CD4-positive, CD25-positive, alpha-beta regulatory T cell (primary cell): ENCODE measurements at regions not wholly inside any gene's neighbourhood (a gene's known extent, or its start where the extent isn't known, plus 50 kb on each side); places are given as distances from the start of the nearest gene placed in this dataset.
"Not testable (repeated sequence)": the region's sequence is repeated elsewhere in the genome, so short reads cannot be mapped to it uniquely, and the experiment has no call there.

ENCODE experiments used
- ATAC-seq, 2 donors: fragments of 150-1000 bp; cut with Tn5 transposase; one replicate each; pipeline ENCODE4 v1.10.0; 2021; ENCODE audit warnings: low read depth in 2 of 2, moderate number of reproducible peaks in 2 of 2, moderate library complexity in 1 of 2
- DNase-seq, 3 donors: peaks; one replicate each; pipeline versions ENCODE4 v3.0.0 to v3.0.0-alpha.2; 2012 to 2022; ENCODE audit warnings: mixed read lengths in 1 of 3
- H3K27ac ChIP-seq: one replicate; pipeline ENCODE4 v1.7.0; 2013; ENCODE audit warnings: mild to moderate bottlenecking, low read length; ENCODE audit not compliant: insufficient read depth, poor library complexity, severe bottlenecking
- H3K27me3 ChIP-seq: one replicate; pipeline ENCODE4 v1.7.0; 2013; ENCODE audit warnings: low read length; ENCODE audit not compliant: control insufficient read depth, insufficient read depth
- H3K36me3 ChIP-seq: one replicate; pipeline ENCODE4 v1.7.0; 2013; ENCODE audit warnings: mild to moderate bottlenecking, low read length, moderate library complexity; ENCODE audit not compliant: control insufficient read depth, insufficient read depth
- H3K4me1 ChIP-seq: 2 replicates; pipeline ENCODE4 v1.7.0; 2013; ENCODE audit warnings: mild to moderate bottlenecking, low read length; ENCODE audit not compliant: insufficient read depth, control insufficient read depth, poor library complexity, severe bottlenecking
- H3K4me3 ChIP-seq: one replicate; pipeline ENCODE4 v1.7.0; 2013; ENCODE audit warnings: low read depth, mild to moderate bottlenecking, low read length, moderate library complexity
- H3K9me3 ChIP-seq, 2 experiments: 1 replicate in 1 of 2; 2 replicates in 1 of 2; pipeline ENCODE4 v1.7.0; 2013; ENCODE audit warnings: low read length in 2 of 2, mild to moderate bottlenecking in 1 of 2, moderate library complexity in 1 of 2; ENCODE audit not compliant: control insufficient read depth in 2 of 2
- H3K27ac Mint-ChIP-seq, 3 donors: one replicate each; pipeline ENCODE4 v1.8.0; 2020 to 2022; ENCODE audit warnings: mild to moderate bottlenecking in 3 of 3, mixed read lengths in 3 of 3, moderate library complexity in 2 of 3
- H3K27me3 Mint-ChIP-seq: one replicate; pipeline ENCODE4 v1.8.0; 2022; ENCODE audit warnings: mild to moderate bottlenecking, mixed read lengths
- H3K36me3 Mint-ChIP-seq: one replicate; pipeline ENCODE4 v1.8.0; 2020; ENCODE audit warnings: mixed read lengths
- H3K4me1 Mint-ChIP-seq, 4 donors: one replicate each; pipeline ENCODE4 v1.8.0; 2020 to 2022; ENCODE audit warnings: mixed read lengths in 4 of 4, mild to moderate bottlenecking in 1 of 4
- H3K4me3 Mint-ChIP-seq, 4 donors: one replicate each; pipeline ENCODE4 v1.8.0; 2020 to 2022; ENCODE audit warnings: mild to moderate bottlenecking in 4 of 4, mixed read lengths in 4 of 4, moderate library complexity in 3 of 4
- H3K9me3 Mint-ChIP-seq, 7 donors: one replicate each; pipeline ENCODE4 v1.8.0; 2020 to 2022; ENCODE audit warnings: mixed read lengths in 7 of 7, mild to moderate bottlenecking in 3 of 7, moderate library complexity in 2 of 7

DNA sequence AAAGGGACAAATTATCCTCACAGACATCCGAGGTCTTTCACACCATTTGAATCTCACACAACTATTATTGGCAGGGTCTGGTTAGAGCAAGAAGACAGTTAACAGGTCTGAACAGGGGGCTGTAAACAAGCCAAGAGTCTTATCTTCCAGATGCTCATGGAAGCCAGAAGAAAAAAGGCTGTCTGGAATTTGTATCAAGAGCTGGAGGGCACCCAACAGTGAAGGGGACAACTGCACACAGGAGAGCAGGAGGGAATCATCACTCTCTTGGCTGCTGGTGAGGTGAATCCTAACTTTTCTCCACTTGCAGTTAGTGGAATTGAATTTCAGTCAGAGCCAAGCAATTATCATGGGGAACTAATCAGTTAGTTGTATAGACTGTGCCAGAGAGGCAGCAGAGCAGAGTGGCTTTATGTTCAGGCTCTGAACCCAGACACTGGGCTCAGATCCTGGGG is 880.2 kb upstream of the AUTS2 start:
- no peak overlapping the region for H3K4me3 ChIP-seq
- no peaks in the 10 kb centered on the region for H3K4me1 Mint-ChIP-seq
- no peaks in the 10 kb centered on the region for H3K36me3 ChIP-seq
- no peaks in the 10 kb centered on the region for H3K36me3 Mint-ChIP-seq
- H3K27ac Mint-ChIP-seq = no peak overlapping the region
- H3K27ac ChIP-seq = no peak overlapping the region
- DNase-seq (no peak), ATAC-seq (no peak)
- no peaks in the 10 kb centered on the region for H3K27me3 Mint-ChIP-seq
- H3K27me3 ChIP-seq = no peaks in the 10 kb centered on the region
- H3K4me3 Mint-ChIP-seq = no peak overlapping the region
- H3K9me3 Mint-ChIP-seq = peaks cover 1 to 9% (median 7%) of the 10 kb centered on the region in 7 donors
- H3K4me1 ChIP-seq = no peaks in the 10 kb centered on the region
- peaks cover 0 to 5% of the 10 kb centered on the region in 2 experiments for H3K9me3 ChIP-seq

DNA sequence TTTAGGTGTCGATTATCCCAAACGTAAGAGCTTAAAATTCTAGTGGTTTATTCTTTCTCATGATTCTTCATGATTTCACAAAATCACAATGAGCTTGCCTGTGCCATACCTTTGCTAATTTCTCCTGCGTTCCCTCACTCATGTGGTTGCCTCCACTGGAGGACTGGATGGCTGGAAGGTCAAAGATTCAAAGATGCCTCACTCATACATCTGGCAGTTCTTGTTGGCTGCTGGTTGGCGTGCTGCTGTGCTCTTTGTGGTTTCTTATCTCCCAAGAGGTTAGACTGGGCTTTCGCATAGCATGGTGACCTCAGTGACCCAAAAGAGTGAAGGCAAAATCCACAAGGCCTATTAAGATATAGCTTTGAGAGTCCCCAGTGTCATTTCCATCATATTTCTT is 877.6 kb upstream of the AUTS2 start:
- Histone ChIP-seq H3K4me1 (no peaks in the 10 kb centered on the region), H3K27me3 (no peaks in the 10 kb centered on the region), H3K27ac (no peak overlapping the region), H3K36me3 (no peaks in the 10 kb centered on the region), H3K4me3 (no peak overlapping the region), H3K9me3 (peaks cover 0 to 5% of the 10 kb centered on the region in 2 experiments)
- Mint-ChIP-seq H3K9me3 (peaks cover 1 to 9% (median 5%) of the 10 kb centered on the region in 7 donors), H3K4me1 (no peaks in the 10 kb centered on the region), H3K27me3 (no peaks in the 10 kb centered on the region), H3K4me3 (no peak overlapping the region), H3K36me3 (no peaks in the 10 kb centered on the region), H3K27ac (no peak overlapping the region)
- no peak for ATAC-seq
- no peak for DNase-seq

DNA sequence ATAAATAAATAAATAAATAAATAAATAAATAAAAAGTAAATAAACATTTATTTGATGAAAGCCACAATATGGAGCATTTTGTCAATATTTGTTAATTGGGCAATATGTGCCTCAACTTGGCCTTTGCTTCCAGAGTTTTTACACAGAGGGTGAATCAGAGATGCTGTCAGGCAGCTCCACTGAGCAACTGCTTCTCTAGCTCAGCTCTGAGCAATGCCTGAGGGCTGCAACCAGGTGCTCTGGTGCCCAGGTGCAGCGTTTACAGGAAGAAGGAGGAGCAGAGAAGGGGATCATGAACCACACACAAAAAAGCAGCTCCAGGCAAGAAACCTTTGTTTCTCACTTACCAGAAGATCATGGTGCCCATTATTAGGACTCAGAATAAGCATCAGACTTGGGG is 876.2 kb upstream of the AUTS2 start:
- Histone ChIP-seq H3K4me3 (no peak overlapping the region), H3K4me1 (no peaks in the 10 kb centered on the region), H3K27me3 (no peaks in the 10 kb centered on the region), H3K27ac (no peak overlapping the region), H3K36me3 (no peaks in the 10 kb centered on the region), H3K9me3 (peaks cover 0 to 5% of the 10 kb centered on the region in 2 experiments)
- no peaks in the 10 kb centered on the region for H3K27me3 Mint-ChIP-seq
- H3K4me1 Mint-ChIP-seq = no peaks in the 10 kb centered on the region
- H3K36me3 Mint-ChIP-seq = no peaks in the 10 kb centered on the region
- no peak overlapping the region for H3K27ac Mint-ChIP-seq
- H3K9me3 Mint-ChIP-seq = peaks cover 1 to 18% (median 5%) of the 10 kb centered on the region in 7 donors
- ATAC-seq (no peak), DNase-seq (no peak)
- no peak overlapping the region for H3K4me3 Mint-ChIP-seq

DNA sequence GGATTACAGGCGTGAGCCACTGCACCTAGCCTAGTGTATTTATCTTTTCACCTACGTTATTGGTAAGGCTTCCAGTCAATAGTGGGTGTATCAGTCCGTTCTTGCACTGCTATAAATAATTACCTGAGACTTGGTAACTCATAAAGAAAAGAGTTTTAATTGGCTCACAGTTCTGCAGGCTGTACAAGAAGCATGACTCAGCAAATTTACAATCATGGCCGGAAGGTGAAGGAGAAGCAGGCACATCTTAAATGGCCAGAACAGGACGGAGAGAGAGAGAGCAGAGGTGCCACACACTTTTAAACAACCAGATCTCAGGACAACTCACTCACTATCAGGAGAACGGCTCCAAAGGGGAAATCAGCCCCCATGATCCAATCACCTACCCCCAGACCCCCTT is 873.3 kb upstream of the AUTS2 start:
- Histone ChIP-seq H3K4me3 (no peak overlapping the region), H3K27me3 (no peaks in the 10 kb centered on the region), H3K36me3 (no peaks in the 10 kb centered on the region), H3K9me3 (peaks cover 0 to 5% of the 10 kb centered on the region in 2 experiments), H3K4me1 (no peaks in the 10 kb centered on the region), H3K27ac (no peak overlapping the region)
- DNase-seq (no peak), ATAC-seq (no peak)
- no peak overlapping the region for H3K4me3 Mint-ChIP-seq
- H3K4me1 Mint-ChIP-seq = no peaks in the 10 kb centered on the region
- H3K9me3 Mint-ChIP-seq = peaks cover 0 to 25% (median 3%) of the 10 kb centered on the region in 7 donors
- H3K27me3 Mint-ChIP-seq = no peaks in the 10 kb centered on the region
- no peaks in the 10 kb centered on the region for H3K36me3 Mint-ChIP-seq
- H3K27ac Mint-ChIP-seq = no peak overlapping the region

DNA sequence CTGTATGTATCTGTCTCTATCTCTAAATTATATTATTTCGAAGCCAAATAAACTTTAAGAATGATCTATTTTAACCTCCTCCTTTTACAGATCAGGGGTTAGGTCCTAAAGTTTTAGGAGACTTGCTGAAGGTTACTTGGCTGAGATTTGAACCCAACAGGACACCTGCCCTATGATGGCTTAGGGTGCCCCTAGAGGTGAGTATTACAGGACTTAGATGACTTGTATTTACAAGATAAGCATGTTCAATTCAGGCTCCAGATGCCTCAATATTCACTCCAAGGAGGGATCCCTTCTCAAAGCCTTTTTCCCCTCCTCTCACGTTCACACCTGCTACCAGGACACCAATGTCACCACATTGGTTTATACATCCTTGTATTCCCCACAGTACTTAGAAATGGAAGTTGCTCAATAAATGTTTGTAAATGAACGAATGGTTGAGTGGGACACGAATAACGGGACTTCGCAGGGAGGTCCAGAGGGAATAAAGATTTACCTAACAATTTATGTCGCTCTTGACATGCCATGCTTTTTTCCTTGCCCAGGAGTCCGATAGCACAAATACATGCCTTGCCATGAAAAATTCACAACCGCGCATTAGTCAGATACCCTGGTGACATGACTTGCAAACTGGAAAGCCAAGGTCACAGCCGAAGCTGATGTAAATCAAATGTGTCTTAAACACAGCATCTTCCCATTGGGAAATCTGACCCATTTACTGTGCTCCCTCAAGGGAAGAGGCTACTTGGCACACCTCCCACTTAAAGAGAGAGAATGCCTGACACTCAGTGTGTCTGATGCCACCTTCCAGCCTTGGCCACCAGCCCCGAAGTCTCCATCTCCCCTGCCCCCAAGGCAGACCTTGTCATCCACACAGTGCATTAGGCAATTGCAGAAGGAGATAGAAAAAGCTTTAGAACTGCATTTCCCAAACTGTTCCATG is 872.2 kb upstream of the AUTS2 start:
- Mint-ChIP-seq H3K27me3 (no peaks in the 10 kb centered on the region), H3K4me1 (no peaks in the 10 kb centered on the region), H3K36me3 (no peaks in the 10 kb centered on the region), H3K4me3 (no peak overlapping the region), H3K9me3 (peaks cover 0 to 33% (median 3%) of the 10 kb centered on the region in 7 donors), H3K27ac (no peak overlapping the region)
- Histone ChIP-seq H3K4me1 (no peaks in the 10 kb centered on the region), H3K9me3 (peaks cover 0 to 5% of the 10 kb centered on the region in 2 experiments), H3K27me3 (no peaks in the 10 kb centered on the region), H3K27ac (no peak overlapping the region), H3K36me3 (no peaks in the 10 kb centered on the region), H3K4me3 (no peak overlapping the region)
- ATAC-seq (no peak), DNase-seq (no peak)

DNA sequence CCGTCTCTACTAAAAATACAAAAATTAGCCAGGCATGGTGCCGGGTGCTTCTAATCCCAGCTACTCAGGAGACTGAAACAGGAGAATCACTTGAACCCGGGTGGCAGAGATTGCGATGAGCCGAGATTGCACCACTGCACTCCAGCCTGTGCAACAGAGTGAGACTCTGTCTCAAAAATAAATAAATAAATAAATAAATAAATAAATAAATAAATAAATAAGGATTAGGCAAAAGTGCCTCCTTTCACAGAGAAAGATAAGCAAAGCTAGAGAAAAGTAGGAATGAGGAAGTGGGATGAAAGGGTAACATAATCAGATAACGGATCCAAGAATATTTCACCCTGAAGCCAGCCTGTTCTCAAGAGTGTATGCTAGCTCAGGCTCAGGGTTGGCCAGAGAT is 869.6 kb upstream of the AUTS2 start:
- not testable (repeated sequence) for H3K36me3 Mint-ChIP-seq, H3K4me3 Mint-ChIP-seq, H3K4me1 Mint-ChIP-seq, H3K27ac Mint-ChIP-seq, H3K27ac ChIP-seq, ATAC-seq, H3K36me3 ChIP-seq, H3K27me3 Mint-ChIP-seq, H3K27me3 ChIP-seq, H3K4me1 ChIP-seq, H3K9me3 ChIP-seq, DNase-seq, H3K4me3 ChIP-seq
- H3K9me3 Mint-ChIP-seq = peaks cover 0 to 28% (median 5%) of the 10 kb centered on the region in 7 donors

DNA sequence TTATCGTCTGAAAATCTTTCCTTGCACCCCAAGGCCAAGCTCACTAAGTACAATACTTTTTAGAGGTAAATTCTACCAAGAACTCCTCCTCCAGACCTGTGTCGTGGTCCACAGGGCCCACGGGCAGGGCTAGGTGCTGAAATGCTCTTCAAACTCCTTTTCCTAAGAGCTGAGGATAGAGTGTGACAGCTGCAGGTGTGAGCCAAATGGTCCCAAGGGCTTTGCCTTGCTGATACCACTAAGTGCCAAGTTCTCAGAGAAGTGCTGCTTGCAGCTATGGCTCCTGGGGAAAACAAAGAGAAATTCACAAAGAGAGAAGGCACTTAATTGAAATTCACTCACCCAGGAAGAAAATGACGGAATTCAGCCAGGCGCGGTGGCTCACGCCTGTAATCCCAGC is 868.9 kb upstream of the AUTS2 start:
- no peak overlapping the region for H3K4me3 Mint-ChIP-seq

DNA sequence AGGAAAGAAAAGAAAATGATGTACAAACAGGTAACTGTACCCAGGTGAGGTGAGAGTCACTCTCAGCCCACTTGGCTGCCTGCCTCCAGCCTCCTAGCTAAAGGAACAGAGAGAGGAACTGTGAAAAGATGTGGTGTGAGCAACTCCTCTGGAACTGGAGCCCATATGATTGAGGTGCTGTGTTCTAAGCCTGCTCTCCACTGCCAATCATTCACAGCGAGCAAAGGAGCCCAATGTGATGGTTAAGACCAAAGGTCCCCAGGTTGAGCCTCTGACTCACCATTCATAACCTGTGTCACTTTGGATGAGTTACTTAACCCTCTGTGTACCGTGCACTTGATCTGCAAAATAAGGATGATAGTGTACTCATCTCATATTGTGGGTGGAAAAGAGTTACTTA is 868.1 kb upstream of the AUTS2 start:
- H3K36me3 ChIP-seq = no peaks in the 10 kb centered on the region
- H3K27me3 ChIP-seq = no peaks in the 10 kb centered on the region
- no peaks in the 10 kb centered on the region for H3K4me1 ChIP-seq
- H3K27me3 Mint-ChIP-seq = no peaks in the 10 kb centered on the region
- no peaks in the 10 kb centered on the region for H3K9me3 ChIP-seq
- H3K27ac ChIP-seq = no peak overlapping the region
- H3K4me3 ChIP-seq = no peak overlapping the region
- H3K4me1 Mint-ChIP-seq = no peaks in the 10 kb centered on the region
- ATAC-seq (no peak), DNase-seq (no peak)
- H3K9me3 Mint-ChIP-seq = peaks cover 0 to 32% (median 4%) of the 10 kb centered on the region in 7 donors
- no peak overlapping the region for H3K27ac Mint-ChIP-seq
- no peak overlapping the region for H3K4me3 Mint-ChIP-seq
- H3K36me3 Mint-ChIP-seq = no peaks in the 10 kb centered on the region

More for the DNA sequence above, 868.9 kb upstream of the AUTS2 start:
- Mint-ChIP-seq H3K4me1 (no peaks in the 10 kb centered on the region), H3K9me3 (peaks cover 0 to 28% (median 5%) of the 10 kb centered on the region in 7 donors), H3K27me3 (no peaks in the 10 kb centered on the region), H3K27ac (no peak overlapping the region), H3K36me3 (no peaks in the 10 kb centered on the region)
- H3K4me3 ChIP-seq = no peak overlapping the region
- H3K36me3 ChIP-seq = no peaks in the 10 kb centered on the region
- no peaks in the 10 kb centered on the region for H3K27me3 ChIP-seq
- no peak overlapping the region for H3K27ac ChIP-seq
- DNase-seq (no peak), ATAC-seq (no peak)
- no peaks in the 10 kb centered on the region for H3K9me3 ChIP-seq
- no peaks in the 10 kb centered on the region for H3K4me1 ChIP-seq
